SK-N-DZ (cell line): ENCODE measurements at regions not wholly inside any gene's neighbourhood (a gene's known extent, or its start where the extent isn't known, plus 50 kb on each side); places are given as distances from the start of the nearest gene placed in this dataset.
"Not testable (repeated sequence)": the region's sequence is repeated elsewhere in the genome, so short reads cannot be mapped to it uniquely, and the experiment has no call there.

Source experiments
- DNase-seq: peaks from one replicate; pipeline ENCODE4 v3.0.0-alpha.2; 2015; ENCODE audit warnings: low spot score

- DNase-seq, result no peak
Observed at GRCh38 chr17:5951912-5952311, 118.3 kb upstream of the WSCD1 start.

GRCh38 chr17:5952518-5952917, 117.7 kb upstream of the WSCD1 start:
- no peak for DNase-seq

GRCh38 chr17:5955764-5956163, 114.4 kb upstream of the WSCD1 start:
- no peak for DNase-seq

GRCh38 chr17:5958850-5959249, 111.3 kb upstream of the WSCD1 start:
- no peak for DNase-seq

- DNase-seq, result no peak
Observed at GRCh38 chr17:5962371-5962770, 107.8 kb upstream of the WSCD1 start.

GRCh38 chr17:5971969-5972368, 98.2 kb upstream of the WSCD1 start:
- DNase-seq, result no peak

GRCh38 chr17:5973410-5973809, 96.8 kb upstream of the WSCD1 start:
- DNase-seq, result no peak

- no peak for DNase-seq
Observed at GRCh38 chr17:5975661-5976060, 94.5 kb upstream of the WSCD1 start.

- no peak for DNase-seq
Observed at GRCh38 chr17:5976251-5976650, 93.9 kb upstream of the WSCD1 start.

- DNase-seq, result no peak
Observed at GRCh38 chr17:5978496-5978895, 91.7 kb upstream of the WSCD1 start.

GRCh38 chr17:5980941-5981340, 89.2 kb upstream of the WSCD1 start:
- DNase-seq, result no peak

- no peak for DNase-seq
Observed at GRCh38 chr17:5986644-5987043, 83.5 kb upstream of the WSCD1 start.

- no peak for DNase-seq
Observed at GRCh38 chr17:6000426-6000825, 69.8 kb upstream of the WSCD1 start.

GRCh38 chr17:6003221-6003620, 67.0 kb upstream of the WSCD1 start:
- not testable (repeated sequence) for DNase-seq

GRCh38 chr17:6005939-6006338, 64.2 kb upstream of the WSCD1 start:
- no peak for DNase-seq

- DNase-seq, result no peak
Observed at GRCh38 chr17:6011206-6011605, 59.0 kb upstream of the WSCD1 start.

GRCh38 chr17:6018788-6019187, 51.4 kb upstream of the WSCD1 start:
- DNase-seq, result no peak

GRCh38 chr17:6019959-6020358, 50.2 kb upstream of the WSCD1 start:
- no peak for DNase-seq

GRCh38 chr17:6020376-6021010, 49.7 kb upstream of the WSCD1 start:
- no peak for DNase-seq
